ENCODE measurements at regions not wholly inside any gene's neighbourhood (a gene's known extent, or its start where the extent isn't known, plus 50 kb on each side); places are given as distances from the start of the nearest gene placed in this dataset.

DNA sequence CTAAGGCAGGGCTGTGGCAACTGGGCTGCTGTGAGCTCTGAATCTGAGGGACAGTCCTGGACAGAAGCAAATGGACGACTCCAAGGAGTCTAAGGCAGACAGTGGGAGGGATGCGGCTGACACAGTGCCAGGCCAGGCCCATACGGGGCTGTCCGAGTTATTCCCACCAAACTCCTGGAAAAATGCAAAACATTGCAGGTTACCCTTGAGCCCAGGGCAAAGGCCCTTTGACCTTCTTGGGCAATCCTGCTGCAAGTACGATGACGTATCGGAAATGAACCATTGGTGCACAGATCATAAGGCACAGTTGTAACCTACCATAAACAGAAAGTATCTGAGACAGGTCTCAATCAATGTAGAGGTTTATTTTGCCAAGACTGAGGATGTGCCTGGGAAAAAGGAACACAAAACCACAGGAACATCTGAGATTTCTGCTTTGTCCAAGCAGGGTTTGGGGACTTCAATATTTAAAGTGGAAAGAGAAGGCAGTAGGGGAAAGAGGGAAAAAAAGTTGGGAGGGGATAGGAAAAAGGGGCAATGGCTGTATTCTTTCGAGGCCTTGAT lies 118.9 kb downstream of the DACT2 start:
- TF ChIP-seq, protein P1, sequence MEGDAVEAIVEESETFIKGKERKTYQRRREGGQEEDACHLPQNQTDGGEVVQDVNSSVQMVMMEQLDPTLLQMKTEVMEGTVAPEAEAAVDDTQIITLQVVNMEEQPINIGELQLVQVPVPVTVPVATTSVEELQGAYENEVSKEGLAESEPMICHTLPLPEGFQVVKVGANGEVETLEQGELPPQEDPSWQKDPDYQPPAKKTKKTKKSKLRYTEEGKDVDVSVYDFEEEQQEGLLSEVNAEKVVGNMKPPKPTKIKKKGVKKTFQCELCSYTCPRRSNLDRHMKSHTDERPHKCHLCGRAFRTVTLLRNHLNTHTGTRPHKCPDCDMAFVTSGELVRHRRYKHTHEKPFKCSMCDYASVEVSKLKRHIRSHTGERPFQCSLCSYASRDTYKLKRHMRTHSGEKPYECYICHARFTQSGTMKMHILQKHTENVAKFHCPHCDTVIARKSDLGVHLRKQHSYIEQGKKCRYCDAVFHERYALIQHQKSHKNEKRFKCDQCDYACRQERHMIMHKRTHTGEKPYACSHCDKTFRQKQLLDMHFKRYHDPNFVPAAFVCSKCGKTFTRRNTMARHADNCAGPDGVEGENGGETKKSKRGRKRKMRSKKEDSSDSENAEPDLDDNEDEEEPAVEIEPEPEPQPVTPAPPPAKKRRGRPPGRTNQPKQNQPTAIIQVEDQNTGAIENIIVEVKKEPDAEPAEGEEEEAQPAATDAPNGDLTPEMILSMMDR (IDR thresholded peaks at IDR 0.05), result no peak
- no peak for TF ChIP-seq POLR2A (IDR thresholded peaks at IDR 0.05)

All from body of pancreas (tissue), 4 donors.